IPS DF 4.7 (cell line): ENCODE measurements at regions not wholly inside any gene's neighbourhood (a gene's known extent, or its start where the extent isn't known, plus 50 kb on each side); places are given as distances from the start of the nearest gene placed in this dataset.
A peak's percentile ranks its signal among the peaks of the same experiment; 100 is the strongest.

Experiments
- DNase-seq: peaks from one replicate; pipeline ENCODE4 v3.0.0-alpha.2; 2013; ENCODE audit warnings: low spot score; ENCODE audit errors: extremely low read depth

GRCh38 chr1:36609241-36610027 is 126.7 kb upstream of the CSF3R start:
- DNase-seq: peak; percentile 46

DNA sequence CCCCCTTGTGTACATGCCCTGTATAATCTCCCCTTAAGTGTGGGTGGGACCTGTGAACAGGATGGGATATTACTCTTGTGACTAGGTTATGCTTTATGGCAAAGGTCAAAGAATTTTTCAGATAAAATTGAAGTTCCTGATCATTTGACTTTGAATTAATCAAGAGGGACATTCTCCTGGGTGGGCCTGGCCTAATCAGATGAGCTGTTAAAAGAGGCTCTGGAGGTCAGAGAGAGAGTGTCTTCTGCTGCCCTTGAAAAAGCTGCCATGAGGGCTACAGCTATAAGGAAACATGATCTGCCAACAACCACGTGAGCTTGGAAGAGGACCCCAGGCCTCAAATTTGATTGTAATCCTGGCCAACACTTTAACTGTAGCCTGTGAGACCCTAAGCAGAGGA is 125.6 kb upstream of the CSF3R start:
- no peak for DNase-seq

- no peak for DNase-seq
These were observed 124.5 kb upstream of the CSF3R start for GRCh38 chr1:36607263-36607651.

DNA sequence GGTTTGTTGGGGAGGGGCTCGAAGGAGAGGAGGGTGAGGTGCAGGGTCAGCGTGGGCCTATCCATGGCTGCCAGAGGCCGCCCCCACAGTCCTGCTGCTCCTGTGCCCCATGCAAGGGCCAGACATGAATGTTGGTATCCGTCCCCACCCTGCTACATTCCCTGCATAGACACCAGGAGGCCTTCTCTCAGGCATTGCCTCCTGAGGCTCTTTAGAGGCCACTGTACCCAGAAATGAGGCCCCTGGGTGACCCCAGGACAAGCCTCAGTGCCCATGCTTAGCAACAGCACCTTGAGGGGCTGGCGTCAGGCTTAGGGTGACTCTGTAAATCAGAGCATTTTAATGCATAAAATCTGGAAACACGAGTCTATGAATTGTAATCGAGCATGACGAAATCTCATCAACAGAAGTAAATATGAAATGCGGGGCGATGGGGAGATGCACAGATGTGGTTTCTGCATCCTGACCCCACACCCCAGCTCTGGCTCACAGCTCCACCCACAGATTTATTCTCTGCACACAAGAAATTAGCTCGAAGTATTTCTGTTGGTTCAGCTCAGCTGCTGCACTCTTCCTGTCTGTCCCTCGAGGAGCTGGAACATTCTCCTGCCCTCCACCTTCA is 124.0 kb upstream of the CSF3R start:
- DNase-seq: no peak

DNA sequence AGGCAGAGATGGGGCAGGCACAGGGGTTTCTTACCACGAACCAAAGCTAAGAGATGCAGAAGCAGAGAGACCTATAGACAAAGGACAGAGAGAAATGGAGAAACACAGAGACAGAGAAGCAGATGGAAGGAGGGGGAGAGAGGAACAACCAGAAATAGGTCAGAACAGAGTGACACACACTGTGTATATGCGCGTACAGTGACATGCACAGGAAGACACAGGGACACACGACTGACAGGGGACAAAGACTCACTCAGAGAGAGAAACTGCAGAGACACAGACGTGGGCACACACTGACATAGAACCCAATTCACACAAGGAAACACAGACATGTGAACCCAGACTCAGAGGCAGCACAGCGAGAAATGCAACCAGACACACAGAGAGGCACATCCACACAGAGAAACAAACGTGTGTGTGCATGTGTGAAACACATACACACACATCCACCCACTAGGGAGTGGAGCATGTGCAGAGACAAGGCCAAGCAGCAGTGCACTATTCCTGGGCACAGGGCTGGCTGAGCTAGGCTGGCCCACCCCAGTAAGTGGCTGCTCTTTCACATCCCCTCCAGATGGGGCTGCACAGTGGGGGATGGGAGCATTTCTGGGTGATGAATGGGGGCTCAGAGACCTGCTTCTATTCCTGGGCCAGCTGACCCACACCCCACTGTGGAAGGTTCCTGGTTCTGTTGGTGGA is 123.4 kb upstream of the CSF3R start:
- DNase-seq: no peak

GRCh38 chr1:36603461-36603860 is 120.7 kb upstream of the CSF3R start:
- no peak for DNase-seq

GRCh38 chr1:36602184-36602583 is 119.5 kb upstream of the CSF3R start:
- DNase-seq: no peak

DNA sequence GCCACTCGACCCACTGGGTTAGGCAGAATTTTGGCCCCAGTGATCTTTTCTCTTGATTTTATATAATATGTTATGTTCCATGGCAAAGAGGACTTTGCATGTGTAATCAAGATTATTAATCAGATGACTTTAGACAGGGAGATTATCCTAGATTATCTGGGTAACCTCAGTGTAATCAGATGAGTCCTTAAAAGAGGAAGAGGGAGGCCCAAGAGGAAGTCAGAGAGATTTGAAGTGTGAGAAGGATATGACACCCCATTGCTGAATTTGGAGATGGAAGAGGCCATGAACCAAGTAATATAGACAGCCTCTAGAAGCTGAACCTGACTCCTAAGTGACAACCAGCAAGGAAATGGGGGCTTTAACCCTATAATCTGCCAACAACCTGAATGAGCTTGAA is 117.1 kb upstream of the CSF3R start:
- no peak for DNase-seq

GRCh38 chr1:36597514-36597913 is 114.8 kb upstream of the CSF3R start:
- no peak for DNase-seq

- no peak for DNase-seq
These were observed 113.2 kb upstream of the CSF3R start for GRCh38 chr1:36595921-36596320.

DNA sequence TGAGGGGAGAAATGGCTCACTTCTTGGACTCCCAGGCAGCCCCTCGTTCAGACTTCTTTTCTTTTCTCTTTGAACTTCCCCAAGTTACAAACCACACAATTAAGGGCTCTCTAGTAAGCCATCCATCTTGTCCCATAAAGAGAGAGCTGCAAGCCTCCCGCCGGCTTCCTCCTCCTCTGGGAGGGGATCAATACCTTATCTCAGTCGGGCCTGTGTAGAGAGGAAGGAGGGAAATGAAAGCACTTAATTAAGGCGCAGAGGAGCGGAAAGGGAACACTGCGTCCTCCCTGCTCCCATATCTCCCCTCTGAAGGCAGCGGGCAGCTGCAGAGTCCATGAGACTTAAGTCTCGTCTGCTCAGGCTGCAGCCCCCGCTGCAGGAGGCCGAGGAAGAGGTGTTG is 112.6 kb upstream of the CSF3R start:
- no peak for DNase-seq

DNA sequence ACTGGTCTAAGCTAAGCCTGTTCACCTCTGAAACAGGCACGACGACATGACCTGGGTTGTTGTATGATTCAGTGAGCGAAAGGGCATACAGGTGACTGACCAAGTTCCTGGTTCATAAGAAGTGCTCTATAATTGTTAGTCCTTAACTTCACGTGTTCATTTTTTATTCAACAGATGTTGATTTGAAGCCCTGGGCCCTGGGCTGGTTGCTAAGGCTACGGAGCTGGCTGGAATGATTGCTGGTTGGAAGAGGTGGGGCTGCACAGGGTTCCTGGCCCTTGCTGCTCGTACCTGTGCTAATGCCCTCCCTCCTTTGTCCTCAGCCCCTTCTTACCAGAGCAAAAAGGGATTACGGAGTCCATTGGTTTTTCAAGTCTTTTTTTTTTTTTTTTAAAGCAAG is 111.3 kb upstream of the CSF3R start:
- no peak for DNase-seq

GRCh38 chr1:36591278-36591677 is 108.6 kb upstream of the CSF3R start:
- no peak for DNase-seq

DNA sequence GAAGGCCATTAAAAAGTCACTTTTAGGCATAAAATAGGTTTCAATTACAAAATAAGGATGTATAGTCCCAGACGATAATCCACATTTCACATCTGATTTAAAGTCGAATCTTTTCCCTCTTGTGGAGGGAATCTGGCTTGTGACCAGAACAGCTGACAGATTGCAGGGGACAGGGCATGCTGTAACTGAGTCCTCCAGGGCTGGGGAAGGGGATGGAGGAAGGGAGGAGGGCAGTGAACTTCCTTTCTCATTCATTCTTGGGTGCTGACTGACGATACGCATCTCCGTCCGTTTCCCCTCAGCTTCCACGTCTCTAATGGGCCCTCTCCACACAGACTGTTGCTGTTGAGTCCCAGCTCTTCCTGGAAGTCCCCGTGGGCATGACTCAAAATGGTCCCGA is 108.1 kb upstream of the CSF3R start:
- no peak for DNase-seq

DNA sequence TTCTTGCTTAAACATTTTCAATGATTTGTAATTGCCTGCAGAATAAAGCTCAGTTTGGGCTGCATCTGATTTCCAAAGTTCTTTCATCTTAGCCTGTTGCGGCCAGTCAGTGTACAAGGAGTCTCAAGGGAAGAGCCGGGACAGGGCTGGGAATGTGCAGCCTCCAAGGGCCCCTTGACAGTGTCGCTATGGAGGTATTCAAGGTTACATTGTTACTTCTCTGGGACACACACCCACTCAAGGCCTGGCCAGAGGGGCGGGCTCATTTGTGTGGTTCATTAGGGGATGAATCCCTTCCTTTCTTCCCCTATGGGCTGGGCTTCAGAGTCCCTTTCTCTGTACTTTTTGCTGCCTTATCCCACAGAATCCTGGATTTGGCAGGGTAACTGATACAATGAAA is 107.6 kb upstream of the CSF3R start:
- no peak for DNase-seq

GRCh38 chr1:36588972-36589371 is 106.3 kb upstream of the CSF3R start:
- DNase-seq: no peak

- no peak for DNase-seq
These were observed 103.1 kb upstream of the CSF3R start for GRCh38 chr1:36585569-36586548.

DNA sequence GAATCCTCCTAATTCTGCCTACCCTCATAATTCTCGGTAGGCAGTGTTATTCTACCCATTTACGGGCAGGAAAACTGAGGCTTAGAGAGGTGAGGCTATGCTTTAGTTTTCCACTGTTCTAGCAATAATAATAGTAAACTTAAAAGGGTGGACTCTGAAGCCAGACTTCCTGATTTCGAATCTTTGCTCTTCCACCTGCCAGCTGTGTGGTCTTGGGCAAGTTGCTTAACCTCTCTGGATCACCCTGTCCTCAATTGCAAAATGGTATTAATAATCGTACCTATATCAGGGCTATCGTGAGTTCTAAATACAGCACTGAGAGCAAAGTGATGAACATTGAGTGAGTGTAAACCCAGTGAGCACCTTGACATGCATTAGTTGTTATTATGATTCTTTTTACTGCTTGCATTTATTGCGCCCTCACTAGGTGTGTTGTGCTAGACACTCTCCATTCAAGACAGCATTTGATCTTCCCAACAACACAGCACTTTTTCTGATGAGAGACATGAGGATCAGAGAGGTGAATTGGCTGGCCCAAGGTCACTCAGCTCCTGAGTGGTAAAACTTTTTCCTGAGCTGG is 102.3 kb upstream of the CSF3R start:
- no peak for DNase-seq

DNA sequence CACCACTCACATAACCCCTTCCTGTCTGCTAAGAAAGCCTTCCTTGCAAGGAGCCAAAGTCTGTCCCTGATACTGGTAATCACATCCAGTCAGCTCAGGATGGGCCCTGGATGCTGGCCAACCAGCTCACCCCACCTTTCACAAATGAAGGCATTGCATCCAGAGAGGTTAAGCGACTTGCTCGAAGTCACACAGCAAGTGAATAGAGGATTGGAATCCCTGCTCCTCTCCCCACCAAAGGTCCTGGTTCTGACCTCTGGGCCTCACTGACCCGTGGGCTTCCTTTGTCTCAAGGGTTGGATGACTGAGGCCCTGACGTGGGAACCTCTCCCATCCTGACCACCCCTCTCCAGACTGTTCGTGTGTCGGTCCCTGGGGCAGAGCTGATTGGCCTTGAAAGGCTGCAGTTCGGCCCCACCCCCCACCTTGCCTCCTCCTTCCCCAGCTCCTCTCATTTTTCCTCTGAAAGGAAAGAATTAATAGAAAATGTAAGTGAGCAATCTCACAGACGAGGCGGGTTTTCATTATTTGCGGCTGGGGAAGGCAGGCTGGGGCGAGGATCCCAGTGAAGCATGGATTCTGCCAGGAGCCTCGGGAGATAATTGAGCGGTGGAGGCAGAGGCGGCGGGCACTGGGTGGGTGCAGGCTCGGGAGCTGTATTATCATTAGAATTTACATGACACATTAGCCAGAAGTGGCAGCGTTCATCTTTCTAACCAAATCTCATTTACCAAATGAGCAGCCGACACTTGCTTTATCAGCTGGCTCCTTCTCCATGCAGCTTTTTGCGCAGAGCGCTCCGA is 101.5 kb upstream of the CSF3R start:
- no peak for DNase-seq

DNA sequence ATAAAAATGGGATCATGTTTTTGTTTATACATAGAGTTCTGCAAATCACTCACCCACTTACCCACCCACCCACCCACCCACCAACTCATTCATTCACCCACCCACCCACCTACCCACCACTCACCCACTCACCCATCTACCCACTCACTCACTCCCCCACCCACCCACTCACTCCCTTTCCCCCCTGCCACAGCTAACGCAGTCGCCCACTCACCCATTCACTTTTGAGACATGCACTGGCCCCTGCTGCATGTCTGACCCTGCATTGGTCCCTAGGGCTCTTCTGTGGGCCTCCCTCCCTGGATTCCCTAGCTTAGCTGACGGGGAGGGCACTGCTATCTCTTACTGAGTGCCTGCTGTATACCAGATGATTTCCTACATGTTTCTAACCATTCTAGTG is 100.4 kb upstream of the CSF3R start:
- no peak for DNase-seq
